Left lobe of liver (tissue), 2 donors: ENCODE measurements at regions not wholly inside any gene's neighbourhood (a gene's known extent, or its start where the extent isn't known, plus 50 kb on each side); places are given as distances from the start of the nearest gene placed in this dataset.
"Not testable (repeated sequence)": the region's sequence is repeated elsewhere in the genome, so short reads cannot be mapped to it uniquely, and the experiment has no call there.

Experiments
- ATAC-seq: fragments of 200-7000 bp; cut with Tn5 transposase; one replicate; pipeline ENCODE4 v1.9.1; 2020; ENCODE audit warnings: mild to moderate bottlenecking, moderate library complexity
- DNase-seq: peaks from one replicate; pipeline ENCODE4 v3.0.0-alpha.2; 2020; ENCODE audit warnings: low spot score
- donor health status: DM: no; HTN: no; CAD: no; lungs with moderate emphysema.
- donor health status: DM: no; HTN: yes; CAD: no.

DNA sequence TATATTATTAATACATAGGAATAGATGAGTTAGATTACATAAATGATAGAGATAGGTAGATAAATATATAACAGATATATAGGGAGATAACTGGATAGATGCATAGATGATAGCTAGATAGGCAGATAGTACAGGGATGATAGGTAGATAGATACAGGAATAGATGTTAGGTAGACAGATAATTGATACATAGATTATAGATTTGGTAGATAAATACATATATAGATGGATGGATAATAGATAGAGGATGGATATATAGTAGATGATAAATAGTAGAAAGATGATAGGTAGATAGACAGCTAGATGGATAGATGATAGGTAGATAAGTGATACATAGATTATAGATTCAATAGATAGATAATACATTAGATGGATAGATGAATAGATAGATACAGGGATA lies 283.6 kb downstream of the SHOX start:
- no peak for DNase-seq
- ATAC-seq: no peak

GRCh38 chrX:912677-913076 lies 282.1 kb downstream of the SHOX start:
- DNase-seq: peak; percentile 15

DNA sequence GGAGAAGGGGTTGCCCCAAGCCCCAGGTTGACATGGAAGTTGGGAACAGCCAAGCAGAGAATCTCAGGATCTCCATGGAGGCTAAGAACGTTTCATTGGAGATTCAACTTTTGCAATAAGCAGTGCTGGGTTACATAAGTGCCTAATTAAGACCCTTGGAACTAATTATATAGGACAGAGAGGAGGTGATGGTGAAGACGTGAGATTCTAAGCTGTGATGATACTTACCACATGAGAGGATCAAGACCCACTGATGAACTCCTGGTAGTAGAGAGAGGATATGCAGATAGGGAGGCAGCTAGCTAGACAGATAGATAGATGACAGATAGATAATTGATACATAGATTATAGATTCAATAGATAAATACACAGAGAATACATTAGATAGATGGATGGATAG lies 278.5 kb downstream of the SHOX start:
- ATAC-seq: not testable (repeated sequence)
- peak; percentile 2 for DNase-seq

More at GRCh38 chrX:912677-913076, 282.1 kb downstream of the SHOX start:
- no peak for ATAC-seq

GRCh38 chrX:906586-906985 lies 276.0 kb downstream of the SHOX start:
- ATAC-seq: no peak
- DNase-seq: no peak

- ATAC-seq (no peak), DNase-seq (no peak)
Observed at GRCh38 chrX:905848-906566, 275.4 kb downstream of the SHOX start.

DNA sequence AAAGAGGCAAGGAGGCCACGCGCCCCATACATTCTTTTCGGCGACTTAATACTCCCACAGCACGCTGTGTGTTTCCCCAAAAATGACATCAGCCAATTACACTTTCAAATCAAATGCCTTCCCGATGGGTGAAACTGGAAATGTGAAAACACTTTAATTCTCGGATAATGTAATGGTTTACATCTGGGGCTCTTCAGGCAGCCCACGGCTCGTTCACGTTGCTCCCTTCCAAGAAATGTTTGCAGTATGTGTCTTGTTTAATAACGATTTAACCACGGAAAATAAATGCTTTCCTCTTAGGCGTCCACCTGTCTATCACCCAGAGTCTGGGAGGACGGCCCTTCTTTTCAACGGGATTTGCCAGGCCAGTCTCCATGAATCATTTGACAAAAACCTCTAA lies 272.5 kb downstream of the SHOX start:
- ATAC-seq (no peak), DNase-seq (peak; percentile 12)

DNA sequence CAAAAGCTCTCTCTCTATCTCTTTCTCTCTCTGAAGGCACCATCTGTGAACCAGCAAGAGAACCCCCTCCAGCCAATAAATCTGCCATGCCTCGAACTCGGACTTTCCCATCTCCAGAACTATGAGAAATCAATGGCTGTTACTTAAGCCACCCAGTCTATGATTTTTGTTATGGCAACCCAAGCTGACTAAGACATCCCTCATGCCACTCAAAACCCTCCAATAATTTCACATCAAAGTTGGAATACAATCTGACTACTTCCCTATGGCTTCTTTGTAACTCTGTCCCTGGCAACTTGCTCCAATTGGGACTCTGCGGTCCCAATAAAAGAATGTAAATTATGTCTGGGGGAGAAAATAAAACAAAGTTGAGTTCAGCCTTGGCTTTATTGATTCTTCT lies 265.7 kb downstream of the SHOX start:
- no peak for ATAC-seq
- DNase-seq: no peak

GRCh38 chrX:889966-890651 lies 259.5 kb downstream of the SHOX start:
- DNase-seq: no peak
- no peak for ATAC-seq

DNA sequence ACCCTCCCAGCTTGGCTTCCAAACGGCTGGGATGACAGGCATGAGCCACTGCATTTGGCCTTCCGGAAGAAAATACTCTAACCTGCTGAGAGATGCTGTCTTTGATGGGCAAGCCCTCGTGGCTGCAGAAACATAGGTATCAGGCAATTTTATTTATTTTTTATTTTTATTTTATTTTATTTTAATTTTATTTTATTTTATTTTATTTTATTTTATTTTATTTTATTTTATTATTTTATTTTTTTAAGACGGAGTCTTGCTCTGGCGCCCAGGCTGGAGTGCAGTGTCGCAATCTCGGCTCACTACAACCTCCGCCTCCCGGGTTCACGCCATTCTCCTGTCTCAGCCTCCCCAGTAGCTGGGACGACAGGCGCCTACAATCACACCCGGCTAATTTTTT lies 257.1 kb downstream of the SHOX start:
- ATAC-seq, DNase-seq: not testable (repeated sequence)

GRCh38 chrX:883588-883987 lies 253.0 kb downstream of the SHOX start:
- ATAC-seq (no peak), DNase-seq (no peak)

DNA sequence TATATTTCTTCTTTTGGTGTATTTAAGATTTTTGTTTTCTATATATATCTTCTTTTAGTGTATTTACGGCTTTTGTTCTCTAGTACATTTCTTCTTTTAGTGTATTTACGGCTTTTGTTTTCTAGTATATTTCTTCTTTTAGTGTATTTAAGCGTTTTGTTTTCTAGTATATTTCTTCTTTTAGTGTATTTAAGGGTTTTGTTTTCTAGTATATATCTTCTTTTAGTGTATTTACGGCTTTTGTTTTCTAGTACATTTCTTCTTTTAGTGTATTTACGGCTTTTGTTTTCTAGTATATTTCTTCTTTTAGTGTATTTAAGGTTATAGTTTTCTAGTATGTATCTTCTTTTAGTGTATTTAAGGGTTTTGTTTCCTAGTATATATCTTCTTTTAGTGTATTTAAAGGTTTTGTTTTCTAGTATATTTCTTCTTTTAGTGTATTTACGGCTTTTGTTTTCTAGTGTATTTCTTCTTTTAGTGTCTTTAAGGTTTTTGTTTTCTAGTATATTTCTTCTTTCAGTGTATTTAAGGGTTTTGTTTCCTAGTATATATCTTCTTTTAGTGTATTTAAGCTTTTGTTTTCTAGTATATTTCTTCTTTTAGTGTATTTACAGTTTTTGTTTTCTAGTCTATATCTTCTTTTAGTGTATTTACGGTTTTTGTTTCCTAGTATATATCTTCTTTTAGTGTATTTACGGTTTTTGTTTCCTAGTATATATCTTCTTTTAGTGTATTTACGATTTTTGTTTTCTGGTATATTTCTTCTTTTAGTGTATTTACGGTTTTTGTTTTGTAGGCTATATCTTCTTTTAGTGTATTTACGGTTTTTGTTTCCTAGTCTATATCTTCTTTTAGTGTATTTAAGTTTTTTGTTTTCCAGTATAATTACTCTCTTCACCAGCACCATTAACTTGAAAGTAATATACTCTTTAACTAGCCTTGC lies 249.4 kb downstream of the SHOX start:
- not testable (repeated sequence) for ATAC-seq, DNase-seq

- DNase-seq: no peak
- no peak for ATAC-seq
Observed at GRCh38 chrX:874061-874460, 243.5 kb downstream of the SHOX start.

DNA sequence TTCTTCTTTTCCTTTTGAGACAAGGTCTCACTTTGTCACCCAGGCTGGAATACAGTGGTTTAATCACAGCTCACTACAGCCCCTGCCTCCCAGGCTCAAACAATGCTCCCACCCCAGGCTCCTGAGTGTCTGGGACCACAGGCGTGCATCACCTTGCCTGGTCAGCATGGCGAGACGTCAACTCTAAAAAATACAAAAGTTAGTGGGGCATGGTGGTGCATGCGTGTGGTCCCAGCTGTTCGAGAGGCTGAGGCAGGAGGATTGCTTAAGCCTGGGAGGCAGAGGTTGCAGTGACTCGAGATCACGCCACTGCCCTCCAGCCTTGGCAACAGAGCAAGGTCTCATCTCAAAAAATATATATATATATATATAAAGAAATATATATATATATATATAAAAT lies 242.4 kb downstream of the SHOX start:
- DNase-seq (no peak), ATAC-seq (no peak)

- no peak for ATAC-seq
- DNase-seq: no peak
Observed at GRCh38 chrX:872090-872489, 241.5 kb downstream of the SHOX start.

GRCh38 chrX:871626-872025 lies 241.0 kb downstream of the SHOX start:
- no peak for ATAC-seq
- no peak for DNase-seq

GRCh38 chrX:867966-868647 lies 237.5 kb downstream of the SHOX start:
- ATAC-seq: no peak
- no peak for DNase-seq

DNA sequence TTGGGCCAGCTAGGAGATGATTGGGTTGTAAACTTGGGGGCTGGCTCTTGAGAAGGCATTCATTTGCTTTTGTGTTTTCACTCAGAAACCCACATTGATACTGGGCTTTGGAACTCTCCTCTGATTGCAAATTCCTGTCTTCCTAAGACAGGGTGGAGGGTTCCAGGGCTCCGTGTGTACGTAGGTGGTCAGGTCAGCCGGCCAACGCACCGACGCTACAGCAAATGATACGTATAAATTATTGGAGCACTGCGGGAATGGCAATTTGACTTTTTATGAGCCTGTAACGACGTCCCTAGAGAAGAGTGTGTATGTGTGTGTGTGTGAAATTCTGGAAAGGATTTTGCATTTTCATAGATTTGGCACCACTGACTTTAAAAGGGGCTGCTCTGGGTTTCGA lies 236.9 kb downstream of the SHOX start:
- no peak for DNase-seq

GRCh38 chrX:866441-866990 lies 235.9 kb downstream of the SHOX start:
- DNase-seq (no peak), ATAC-seq (no peak)

More for the DNA sequence above, 236.9 kb downstream of the SHOX start:
- no peak for ATAC-seq

- DNase-seq: no peak
- no peak for ATAC-seq
Observed at GRCh38 chrX:865422-865821, 234.8 kb downstream of the SHOX start.

DNA sequence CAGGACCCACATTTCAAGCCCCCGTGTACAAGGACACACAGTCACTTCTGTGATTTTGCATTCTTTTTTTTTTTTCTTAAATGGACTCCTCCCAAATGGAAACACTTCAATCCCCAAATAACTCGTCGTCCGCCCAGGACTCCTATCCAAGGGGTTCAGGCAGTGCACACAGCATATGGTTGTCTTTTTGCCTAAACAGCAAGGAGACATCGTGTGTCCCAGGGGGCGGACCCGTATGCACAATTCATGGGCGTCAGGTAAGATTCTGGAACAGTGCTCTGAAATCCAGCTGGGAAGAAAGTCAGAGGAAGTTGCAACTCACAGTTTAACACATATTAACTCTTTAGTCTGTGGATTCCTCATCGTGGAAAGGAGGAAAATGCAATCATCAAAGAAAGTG lies 231.3 kb downstream of the SHOX start:
- DNase-seq (no peak), ATAC-seq (no peak)
